Esophagus muscularis mucosa (tissue), 4 donors: ENCODE measurements at regions not wholly inside any gene's neighbourhood (a gene's known extent, or its start where the extent isn't known, plus 50 kb on each side); places are given as distances from the start of the nearest gene placed in this dataset.

Source experiments
- DNase-seq: peaks from one replicate; pipeline ENCODE4 v3.0.0-alpha.2; 2017; ENCODE audit errors: extremely low spot score
- H3K27ac ChIP-seq, 4 donors: fragments of 200-600 bp; sonication (generic); replicated peaks in 1 of 4; 1 replicate in 3 of 4; 2 replicates in 1 of 4; pipeline ENCODE4 v1.5.1; 2016 to 2019; ENCODE audit warnings: mild to moderate bottlenecking in 1 of 4
- H3K27me3 ChIP-seq, 4 donors: fragments of 200-600 bp; sonication (generic); one replicate each; pipeline versions ENCODE4 v1.5.1 to v1.6.0; 2016 to 2019
- H3K36me3 ChIP-seq, 4 donors: fragments of 200-600 bp; sonication (generic); one replicate each; pipeline ENCODE4 v1.5.1; 2016 to 2019
- H3K4me1 ChIP-seq, 4 donors: fragments of 200-600 bp; sonication (generic); one replicate each; pipeline ENCODE4 v1.5.1; 2016 to 2019
- H3K4me3 ChIP-seq, 4 donors: fragments of 200-600 bp; sonication (generic); 1 replicate in 2 of 4; 2 replicates in 2 of 4; pipeline ENCODE4 v1.5.1; 2016 to 2019; ENCODE audit warnings: mild to moderate bottlenecking in 4 of 4, moderate library complexity in 1 of 4
- H3K9me3 ChIP-seq, 4 donors: fragments of 200-600 bp; sonication (generic); 1 replicate in 3 of 4; 2 replicates in 1 of 4; pipeline ENCODE4 v1.5.1; 2016 to 2019
- CTCF ChIP-seq, 3 experiments: fragments of 200-600 bp in 2 of 3; fragments of 450-650 bp in 1 of 3; sonication (generic) in 2 of 3; IDR thresholded peaks; one replicate each; pipeline ENCODE4 v1.5.1; 2017 to 2019; ENCODE audit warnings: antibody characterized with exemption in 3 of 3, mild to moderate bottlenecking in 2 of 3, moderate library complexity in 1 of 3
- EP300 ChIP-seq: sonication (generic); formaldehyde crosslinking; IDR thresholded peaks from one replicate; pipeline ENCODE4 v1.6.1; 2017; ENCODE audit warnings: antibody characterized with exemption
- POLR2A ChIP-seq: fragments of 450-650 bp; IDR thresholded peaks from one replicate; pipeline ENCODE4 v1.6.1; 2017; ENCODE audit warnings: antibody characterized with exemption, moderate library complexity, mild to moderate bottlenecking, low read depth
- POLR2AphosphoS5 ChIP-seq, 2 donors: sonication (generic); formaldehyde crosslinking; IDR thresholded peaks; one replicate each; pipeline ENCODE4 v1.6.1; 2017; ENCODE audit warnings: antibody characterized with exemption in 2 of 2
- WGBS: methylation state at CpG from one replicate; pipeline ENCODE4 v1.1.5; 2018; 5-methylcytosine and 5-hydroxymethylcytosine counted together
- intact Hi-C: fragments of 100-400 bp; cut with DNase I; formaldehyde crosslinking; loops from one replicate; pipeline ENCODE4 v1.15.1; 2023

GRCh38 chr6:43856005-43856765, 86.2 kb downstream of the VEGFA start:
- H3K27ac ChIP-seq = no peak overlapping the region
- intact Hi-C loops = no loop called here
- DNase-seq = no peak

GRCh38 chr6:43855247-43855646, 85.2 kb downstream of the VEGFA start:
- intact Hi-C loops = no loop called here
- Histone ChIP-seq H3K9me3 (no peaks in the 10 kb centered on the region), H3K36me3 (no peaks in the 10 kb centered on the region), H3K27me3 (no peaks in the 10 kb centered on the region), H3K4me3 (no peak overlapping the region), H3K4me1 (no peaks in the 10 kb centered on the region), H3K27ac (no peak overlapping the region)
- WGBS = 92% methylated on average over 6 of the region's 6 CpGs
- DNase-seq = no peak
- TF ChIP-seq POLR2AphosphoS5 (IDR thresholded peaks at IDR 0.05) (no peak), CTCF (IDR thresholded peaks at IDR 0.05) (no peak), POLR2A (no peak), EP300 (no peak)

More at GRCh38 chr6:43856005-43856765, 86.2 kb downstream of the VEGFA start:
- Histone ChIP-seq H3K36me3 (no peaks in the 10 kb centered on the region), H3K9me3 (no peaks in the 10 kb centered on the region), H3K4me3 (no peak overlapping the region), H3K27me3 (no peaks in the 10 kb centered on the region), H3K4me1 (no peaks in the 10 kb centered on the region)
- WGBS = 91% methylated on average over 6 of the region's 6 CpGs
- no peak for TF ChIP-seq POLR2AphosphoS5 (IDR thresholded peaks at IDR 0.05)
- TF ChIP-seq POLR2A = no peak
- TF ChIP-seq EP300 = no peak
- peak; percentile 11 to 23 (median 22) for TF ChIP-seq CTCF (IDR thresholded peaks at IDR 0.05)

GRCh38 chr6:43853066-43853650, 83.1 kb downstream of the VEGFA start:
- DNase-seq = no peak
- H3K36me3 ChIP-seq = no peaks in the 10 kb centered on the region

GRCh38 chr6:43852350-43852864, 82.4 kb downstream of the VEGFA start:
- Histone ChIP-seq H3K27me3 (no peaks in the 10 kb centered on the region), H3K4me1 (no peaks in the 10 kb centered on the region), H3K27ac (no peak overlapping the region), H3K9me3 (no peaks in the 10 kb centered on the region), H3K4me3 (no peak overlapping the region), H3K36me3 (no peaks in the 10 kb centered on the region)
- no peak for DNase-seq
- intact Hi-C loops = no loop called here
- 88% methylated on average over 3 of the region's 4 CpGs for WGBS
- TF ChIP-seq POLR2A (no peak), CTCF (IDR thresholded peaks at IDR 0.05) (no peak), POLR2AphosphoS5 (IDR thresholded peaks at IDR 0.05) (no peak), EP300 (no peak)

More at GRCh38 chr6:43853066-43853650, 83.1 kb downstream of the VEGFA start:
- Histone ChIP-seq H3K27me3 (no peaks in the 10 kb centered on the region), H3K27ac (no peak overlapping the region), H3K4me1 (no peaks in the 10 kb centered on the region), H3K4me3 (no peak overlapping the region), H3K9me3 (no peaks in the 10 kb centered on the region)
- 93% methylated on average over 5 of the region's 5 CpGs for WGBS
- no peak for TF ChIP-seq CTCF (IDR thresholded peaks at IDR 0.05)
- TF ChIP-seq POLR2A = no peak
- TF ChIP-seq EP300 = no peak
- no peak for TF ChIP-seq POLR2AphosphoS5 (IDR thresholded peaks at IDR 0.05)
- intact Hi-C loops = no loop called here
